Esophagus (tissue), 2 donors: ENCODE measurements at regions not wholly inside any gene's neighbourhood (a gene's known extent, or its start where the extent isn't known, plus 50 kb on each side); places are given as distances from the start of the nearest gene placed in this dataset.
A peak's percentile ranks its signal among the peaks of the same experiment; 100 is the strongest.

Experiments used
- H3K27ac ChIP-seq, 2 donors: one replicate each; pipeline ENCODE4 v1.5.1; 2013; ENCODE audit warnings: low read depth in 2 of 2, mild to moderate bottlenecking in 2 of 2, inconsistent platforms in 1 of 2, low read length in 1 of 2, moderate library complexity in 1 of 2
- H3K27me3 ChIP-seq, 2 donors: one replicate each; pipeline ENCODE4 v1.6.1; 2013; ENCODE audit warnings: low read length in 2 of 2, control low read depth in 1 of 2, mild to moderate bottlenecking in 1 of 2; ENCODE audit not compliant: insufficient read depth in 2 of 2, control insufficient read depth in 1 of 2
- H3K36me3 ChIP-seq, 2 donors: one replicate each; pipeline ENCODE4 v1.6.1; 2013; ENCODE audit warnings: low read length in 1 of 2; ENCODE audit not compliant: control insufficient read depth in 2 of 2, insufficient read depth in 2 of 2
- H3K4me1 ChIP-seq, 2 donors: one replicate each; pipeline ENCODE4 v1.6.1; 2013; ENCODE audit warnings: low read length in 1 of 2; ENCODE audit not compliant: control insufficient read depth in 2 of 2, insufficient read depth in 2 of 2
- H3K4me3 ChIP-seq, 2 donors: one replicate each; pipeline ENCODE4 v1.5.1; 2013; ENCODE audit warnings: low read length in 2 of 2, mild to moderate bottlenecking in 2 of 2, low read depth in 1 of 2, moderate library complexity in 1 of 2
- H3K9me3 ChIP-seq, 2 donors: one replicate each; pipeline ENCODE4 v1.6.1; 2013; ENCODE audit warnings: mild to moderate bottlenecking in 2 of 2, low read depth in 1 of 2, low read length in 1 of 2, moderate library complexity in 1 of 2; ENCODE audit not compliant: control insufficient read depth in 2 of 2, insufficient read depth in 1 of 2
- WGBS, 2 donors: extraction: QIAGEN DNeasy Blood & Tissue Kit; methylation state at CpG; one replicate each; pipeline ENCODE4 v1.1.7; 2013; 5-methylcytosine and 5-hydroxymethylcytosine counted together
- donor health status: healthy with polysubstance abuse.
- donor health status: Bipolar disorder and iron deficiency.

DNA sequence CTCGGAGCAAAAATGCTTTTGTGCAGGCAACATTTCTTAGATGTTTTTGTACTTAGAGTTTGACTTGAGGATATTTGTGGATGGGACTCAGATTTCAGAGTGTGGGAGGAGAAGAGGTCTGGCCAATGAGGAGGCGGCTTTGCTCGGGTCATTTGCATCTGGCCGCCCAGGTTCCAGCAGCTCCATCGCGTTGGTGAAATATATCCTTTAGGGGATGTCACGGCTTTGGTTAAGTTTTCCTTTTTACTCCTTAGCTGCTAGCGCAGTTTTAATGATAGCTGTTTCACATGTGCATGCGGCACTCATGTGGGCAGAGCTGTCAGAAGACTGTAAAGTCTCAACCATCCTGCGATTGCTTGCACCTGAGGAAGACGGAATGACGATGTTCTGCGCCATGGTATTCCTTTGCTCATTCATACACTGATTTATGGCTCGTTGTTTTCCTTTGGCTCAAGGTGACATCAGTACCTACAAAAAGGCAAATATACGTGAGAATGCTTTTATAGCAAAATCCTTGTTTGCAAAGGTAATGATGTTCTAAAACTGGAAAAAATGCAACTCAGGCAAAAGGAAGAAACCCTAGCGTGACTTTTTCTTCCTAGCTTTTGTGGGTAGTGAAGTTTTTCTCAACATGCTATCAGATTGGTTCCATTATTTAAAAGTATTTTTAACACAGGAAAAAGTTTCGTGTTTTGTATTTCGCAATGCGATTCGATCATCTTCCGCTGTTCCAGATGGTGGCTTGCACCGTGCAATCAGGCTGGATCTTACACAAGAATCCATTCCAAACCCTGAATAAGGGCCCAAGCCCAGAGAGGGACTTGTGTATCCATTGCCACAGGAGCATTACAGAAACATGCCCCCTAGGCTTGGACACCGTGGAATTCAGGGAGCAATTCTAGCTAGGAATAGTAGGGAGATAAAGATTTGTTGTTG lies 70.5 kb upstream of the ZNF516 start:
- Histone ChIP-seq H3K27me3 (no peaks in the 10 kb centered on the region), H3K4me3 (peak overlapping the region; percentile 19 to 38), H3K27ac (peak overlapping the region; percentile 88 to 92), H3K4me1 (peaks cover 0 to 8% of the 10 kb centered on the region in 2 donors), H3K9me3 (no peaks in the 10 kb centered on the region), H3K36me3 (peaks cover 0 to 5% of the 10 kb centered on the region in 2 donors)
- 15 to 18% methylated on average over 23 of the region's 23 CpGs for WGBS, 2 donors

DNA sequence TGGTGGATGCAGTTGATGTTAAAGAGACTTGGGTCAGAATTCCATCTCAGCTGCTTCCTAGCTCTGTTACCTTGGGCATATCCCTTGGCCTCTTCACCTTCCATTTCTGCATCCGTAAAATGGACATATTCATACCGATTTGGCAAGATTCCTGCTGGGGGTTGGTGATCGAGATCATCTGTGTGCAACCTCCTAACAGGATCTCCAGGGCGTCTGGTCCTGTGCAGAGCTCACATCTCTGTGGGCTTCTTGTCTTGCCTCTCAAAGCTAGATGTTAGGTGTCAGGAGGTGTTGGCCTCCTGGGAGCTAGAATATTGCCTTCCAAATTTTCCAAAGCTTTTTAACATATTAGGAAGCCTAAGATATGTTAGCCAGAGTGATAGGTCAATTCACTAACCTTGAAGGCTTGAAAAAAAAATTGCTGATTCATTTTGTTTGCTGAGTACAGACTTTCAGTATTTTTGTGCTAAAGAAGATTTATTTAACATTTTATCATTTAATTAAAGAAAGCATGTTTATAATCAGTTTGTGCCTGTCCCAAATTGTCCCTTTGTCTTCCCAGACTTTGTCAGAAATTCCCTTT lies 69.7 kb upstream of the ZNF516 start:
- WGBS, 2 donors: 31 to 33% methylated on average over 4 of the region's 4 CpGs
- Histone ChIP-seq H3K4me1 (peaks cover 0 to 8% of the 10 kb centered on the region in 2 donors), H3K4me3 (no peak overlapping the region)

DNA sequence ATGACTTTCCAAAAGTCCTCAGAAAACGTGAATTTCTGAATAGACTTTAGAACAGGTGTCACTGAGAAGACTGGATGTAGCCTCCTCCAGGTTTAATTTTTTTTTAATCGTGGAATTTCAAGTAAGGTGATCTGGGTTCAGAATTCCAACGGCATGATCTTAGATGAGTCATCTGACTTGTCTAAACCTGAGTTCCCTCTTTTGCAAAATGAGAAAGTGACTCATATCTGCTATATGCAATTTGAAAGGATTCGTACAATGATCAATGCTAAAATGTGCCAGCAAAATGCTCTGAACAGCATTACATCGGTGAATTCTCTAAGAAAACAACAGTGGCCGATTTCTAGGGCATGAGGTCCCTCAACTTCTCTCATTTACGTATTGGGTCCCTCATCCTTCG lies 69.1 kb upstream of the ZNF516 start:
- Histone ChIP-seq H3K36me3 (no peaks in the 10 kb centered on the region), H3K4me3 (no peak overlapping the region), H3K27me3 (no peaks in the 10 kb centered on the region), H3K27ac (peak overlapping the region; percentile 87 to 92), H3K4me1 (peaks cover 0 to 13% of the 10 kb centered on the region in 2 donors), H3K9me3 (no peaks in the 10 kb centered on the region)
- WGBS, 2 donors: 54 to 59% methylated on average over 8 of the region's 8 CpGs

More for the DNA sequence above, 69.7 kb upstream of the ZNF516 start:
- Histone ChIP-seq H3K27ac (peak overlapping the region; percentile 88 to 92), H3K27me3 (no peaks in the 10 kb centered on the region), H3K9me3 (no peaks in the 10 kb centered on the region), H3K36me3 (no peaks in the 10 kb centered on the region)

DNA sequence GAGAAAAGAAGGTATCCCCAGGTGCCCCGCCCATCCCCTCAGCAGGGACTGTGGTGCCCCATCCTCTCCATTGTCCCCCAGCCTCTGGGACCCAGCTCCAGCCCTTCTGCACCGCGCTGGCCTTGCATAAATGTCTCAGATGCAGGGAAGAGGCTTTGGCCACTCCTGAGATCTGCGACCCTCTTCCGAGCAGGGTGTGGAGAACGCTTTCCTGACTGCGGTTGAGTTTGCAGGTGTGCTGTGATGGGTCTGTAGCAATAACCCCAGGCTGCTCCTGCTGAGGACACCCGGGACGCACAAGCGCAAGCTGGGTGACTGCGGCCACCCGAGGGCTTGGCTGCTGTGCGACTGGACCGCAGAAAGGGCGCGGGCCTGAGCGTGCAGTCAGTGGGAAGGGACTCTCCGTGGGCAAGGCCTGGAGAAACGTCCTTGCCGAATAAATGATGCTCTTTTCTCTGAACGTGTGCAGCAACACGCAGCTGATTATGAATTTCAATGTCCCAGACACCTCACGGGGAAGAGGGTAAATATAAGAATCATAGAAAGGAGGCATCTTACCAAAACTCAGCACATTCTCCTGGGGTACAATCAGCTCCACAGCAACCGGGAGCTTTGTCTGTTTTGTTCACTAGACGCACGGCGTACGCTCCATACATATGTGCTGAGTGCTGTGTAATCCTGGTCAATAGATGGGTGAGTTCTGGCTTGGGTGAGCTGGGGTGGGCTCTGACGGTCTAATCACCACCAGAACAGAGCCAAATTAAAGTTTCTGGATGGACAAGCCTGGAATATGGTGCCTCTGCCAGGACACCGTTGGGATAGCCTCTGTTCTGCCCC lies 67.5 kb upstream of the ZNF516 start:
- no peaks in the 10 kb centered on the region for H3K36me3 ChIP-seq
- no peaks in the 10 kb centered on the region for H3K27me3 ChIP-seq
- H3K4me1 ChIP-seq: peaks cover 0 to 13% of the 10 kb centered on the region in 2 donors
- H3K27ac ChIP-seq: no peak overlapping the region
- H3K9me3 ChIP-seq: no peaks in the 10 kb centered on the region
- no peak overlapping the region for H3K4me3 ChIP-seq
- WGBS, 2 donors: 95 to 96% methylated on average over 30 of the region's 30 CpGs

DNA sequence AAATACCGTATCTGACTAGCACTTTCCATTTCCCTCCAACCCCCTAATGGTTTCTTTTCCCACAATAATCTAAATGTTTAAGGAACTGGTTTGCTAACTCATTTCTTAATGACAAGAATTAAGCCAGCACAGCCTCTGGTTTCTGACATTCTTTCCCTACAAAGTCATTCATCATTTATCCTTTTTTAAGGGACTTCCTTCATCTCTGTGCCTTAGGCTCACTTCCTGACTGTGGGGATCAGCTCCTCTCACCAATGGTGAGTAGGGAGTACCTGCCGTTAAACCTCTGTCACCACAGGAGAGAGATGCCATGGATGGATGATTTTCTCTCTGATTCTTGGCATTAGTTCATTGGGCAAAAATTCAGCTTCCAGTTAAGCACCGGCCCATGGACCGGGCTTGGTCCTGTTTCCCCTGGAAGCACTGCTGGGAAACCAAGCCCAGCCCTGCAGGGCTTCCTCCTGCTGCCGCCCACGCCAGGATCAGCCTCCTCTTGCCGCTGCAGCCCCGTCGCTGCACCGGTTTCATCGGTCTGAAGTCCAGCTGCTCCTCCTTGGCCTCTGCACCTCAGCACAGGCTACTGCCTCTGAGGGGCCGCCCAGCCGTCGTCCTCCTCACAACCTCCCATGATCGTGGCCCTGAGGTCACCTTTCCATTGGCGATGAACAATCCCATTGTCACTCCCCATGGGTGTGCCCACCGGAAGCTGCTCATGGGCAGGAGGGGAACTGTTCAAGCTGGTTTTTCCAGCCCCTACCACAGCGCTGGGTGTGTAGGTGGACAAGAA lies 64.0 kb upstream of the ZNF516 start:
- 33 to 42% methylated on average over 18 of the region's 18 CpGs for WGBS, 2 donors
- Histone ChIP-seq H3K27ac (peak overlapping the region; percentile 82 to 95), H3K36me3 (no peaks in the 10 kb centered on the region), H3K9me3 (no peaks in the 10 kb centered on the region), H3K4me3 (no peak overlapping the region), H3K27me3 (no peaks in the 10 kb centered on the region), H3K4me1 (peaks cover 0 to 8% of the 10 kb centered on the region in 2 donors)

DNA sequence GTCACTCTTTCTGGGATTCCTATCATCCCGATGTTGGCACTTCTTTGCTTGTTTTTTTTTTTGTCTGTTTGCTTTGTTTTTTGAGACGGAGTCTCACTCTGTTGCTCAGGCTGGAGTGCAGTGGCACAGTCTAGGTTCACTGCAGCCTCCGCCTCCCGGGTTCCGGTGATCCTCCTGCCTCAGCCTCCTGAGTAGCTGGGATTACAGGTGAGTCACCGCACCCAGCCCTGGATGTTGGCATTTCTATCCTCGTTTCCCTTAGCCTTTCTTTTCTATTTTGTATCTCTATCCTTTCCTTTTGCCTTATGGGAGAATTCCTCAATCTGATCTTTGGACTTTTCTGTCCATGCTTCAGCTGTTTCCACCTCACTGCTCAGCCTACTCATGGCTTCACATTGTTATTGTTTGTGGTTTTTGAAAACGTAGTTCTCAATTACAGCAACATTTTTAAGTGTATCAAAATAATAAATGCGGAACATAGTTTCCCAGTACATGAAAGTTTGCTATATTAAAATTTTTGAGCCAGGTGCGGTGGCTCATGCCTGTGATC lies 62.1 kb upstream of the ZNF516 start:
- H3K4me3 ChIP-seq: no peak overlapping the region
- H3K9me3 ChIP-seq: no peaks in the 10 kb centered on the region
- 70 to 79% methylated on average over 10 of the region's 10 CpGs for WGBS, 2 donors
- H3K27me3 ChIP-seq: no peaks in the 10 kb centered on the region
- no peak overlapping the region for H3K27ac ChIP-seq
- no peaks in the 10 kb centered on the region for H3K36me3 ChIP-seq
- H3K4me1 ChIP-seq: peaks cover 0 to 5% of the 10 kb centered on the region in 2 donors

DNA sequence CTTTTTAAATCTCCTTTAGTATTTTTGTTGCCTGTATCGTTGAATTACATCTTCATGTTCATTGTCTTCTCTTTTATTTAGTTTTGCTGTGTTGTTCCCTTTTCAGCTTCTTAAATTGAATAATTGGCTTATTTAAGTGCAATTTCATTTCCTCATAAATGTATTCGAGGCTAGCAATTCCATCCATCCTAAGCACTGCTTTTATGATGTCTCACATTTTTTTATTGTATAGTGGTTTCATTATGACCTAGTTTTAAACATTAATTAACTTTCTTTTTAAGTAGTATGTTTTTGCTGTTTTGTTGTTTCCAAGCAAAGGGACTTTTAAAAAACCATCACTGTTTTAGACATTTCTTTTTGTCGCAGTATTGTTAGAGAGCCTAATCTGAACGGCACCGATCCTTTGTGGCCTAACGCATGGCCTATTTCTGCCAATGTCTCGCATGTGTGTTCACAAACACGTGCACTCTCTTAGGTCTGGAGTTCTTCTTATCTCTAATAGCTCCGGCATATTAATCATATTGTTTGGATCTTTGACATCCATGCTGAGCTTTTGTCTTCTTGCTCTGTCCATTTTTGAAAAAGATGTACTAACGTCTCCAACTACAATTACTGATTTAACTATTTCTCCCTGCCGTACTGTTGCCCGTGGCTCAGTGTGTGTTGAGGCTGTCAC lies 59.6 kb upstream of the ZNF516 start:
- WGBS, 2 donors: 79 to 85% methylated on average over 12 of the region's 12 CpGs
- no peak overlapping the region for H3K27ac ChIP-seq

DNA sequence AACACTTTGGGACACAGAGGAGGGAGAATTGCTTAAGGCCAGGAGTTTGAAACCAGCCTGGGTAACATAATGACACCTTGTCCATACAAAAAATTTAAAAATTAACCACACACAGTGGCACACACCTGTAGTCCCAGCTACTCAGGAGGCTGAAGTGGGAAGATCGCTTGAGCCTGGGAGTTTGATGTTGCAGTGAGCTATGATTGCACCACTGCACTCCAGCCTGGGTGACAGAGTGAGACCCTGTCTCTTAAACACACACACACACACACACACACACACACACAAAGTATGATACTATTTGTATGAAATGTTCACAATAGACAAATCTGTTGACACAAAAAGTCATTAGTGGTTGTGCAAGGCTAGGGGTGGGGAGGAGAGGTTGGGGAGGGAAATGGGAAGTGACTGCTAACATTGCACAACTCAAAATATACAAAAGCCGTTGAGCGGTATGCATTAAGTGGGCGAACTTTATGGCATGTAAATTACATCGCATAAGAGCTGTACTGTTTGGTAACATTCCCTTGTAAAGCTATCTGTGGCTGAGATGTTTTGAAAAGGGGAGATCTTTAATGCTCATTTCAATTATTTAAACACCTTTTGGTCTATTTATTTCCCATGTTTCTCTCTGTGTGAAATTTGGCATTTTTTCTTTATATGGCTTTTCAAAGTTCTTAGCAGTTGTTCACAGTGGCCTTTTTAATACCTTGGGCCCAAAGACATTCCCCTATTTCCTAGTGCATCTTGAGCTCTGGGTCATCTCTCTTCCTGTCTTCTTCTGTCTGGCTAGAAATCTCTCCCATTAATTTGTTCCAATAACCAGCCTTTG lies 58.9 kb upstream of the ZNF516 start:
- H3K27ac ChIP-seq: no peak overlapping the region
- H3K4me3 ChIP-seq: no peak overlapping the region
- H3K9me3 ChIP-seq: no peaks in the 10 kb centered on the region
- H3K4me1 ChIP-seq: no peaks in the 10 kb centered on the region
- no peaks in the 10 kb centered on the region for H3K27me3 ChIP-seq
- H3K36me3 ChIP-seq: no peaks in the 10 kb centered on the region
- WGBS, 2 donors: 49% methylated on average over 5 of the region's 5 CpGs

More for the DNA sequence above, 59.6 kb upstream of the ZNF516 start:
- no peaks in the 10 kb centered on the region for H3K36me3 ChIP-seq
- no peaks in the 10 kb centered on the region for H3K9me3 ChIP-seq
- no peak overlapping the region for H3K4me3 ChIP-seq
- H3K4me1 ChIP-seq: peaks cover 0 to 5% of the 10 kb centered on the region in 2 donors
- H3K27me3 ChIP-seq: no peaks in the 10 kb centered on the region
